ENCODE measurements at regions not wholly inside any gene's neighbourhood (a gene's known extent, or its start where the extent isn't known, plus 50 kb on each side); places are given as distances from the start of the nearest gene placed in this dataset.
A peak's percentile ranks its signal among the peaks of the same experiment; 100 is the strongest.

DNA sequence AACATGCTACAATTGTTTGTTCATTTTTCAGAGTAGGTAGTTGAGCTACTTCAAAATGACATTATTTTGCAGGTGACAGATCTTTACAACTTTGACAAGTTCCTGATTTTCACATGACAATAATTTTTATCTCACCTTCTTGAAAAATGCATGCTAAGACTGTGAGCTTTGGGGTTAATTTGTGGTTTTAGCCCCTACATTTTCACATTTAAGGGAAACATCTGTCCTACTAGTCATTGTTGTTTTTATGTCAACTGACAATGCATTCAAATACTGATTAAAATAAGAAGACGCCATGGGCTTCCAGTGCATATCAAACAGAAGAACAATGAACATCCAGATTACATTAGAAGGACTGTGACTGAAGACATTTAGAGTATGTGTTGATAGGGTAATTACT lies 1470.8 kb upstream of the TENM4 start:
- no peak overlapping the region for H3K27ac ChIP-seq (ENCODE audit: low read depth in 1 of 3, low read length in 2 of 3)
- no peak for DNase-seq
- H3K36me3 ChIP-seq (ENCODE audit: control insufficient read depth in 3 of 3, insufficient read depth in 2 of 3, low read depth in 1 of 3, low read length in 3 of 3) = no peaks in the 10 kb centered on the region
- 57 to 80% (median 77%) methylated on average over 1 of the region's 1 CpG for WGBS, 3 donors
- FAIRE-seq = no peak
- H3K9me3 ChIP-seq (ENCODE audit: control insufficient read depth in 2 of 2, insufficient read depth in 1 of 2, low read depth in 1 of 2, low read length in 1 of 2) = no peaks in the 10 kb centered on the region
- no peak overlapping the region for H3K4me3 ChIP-seq (ENCODE audit: low read depth in 1 of 3, low read length in 3 of 3)
- no peaks in the 10 kb centered on the region for H3K4me1 ChIP-seq (ENCODE audit: control insufficient read depth in 3 of 3, insufficient read depth in 2 of 3, low read depth in 1 of 3, low read length in 2 of 3)
- no peaks in the 10 kb centered on the region for H3K27me3 ChIP-seq (ENCODE audit: control insufficient read depth in 3 of 3, insufficient read depth in 3 of 3, low read length in 3 of 3)

DNA sequence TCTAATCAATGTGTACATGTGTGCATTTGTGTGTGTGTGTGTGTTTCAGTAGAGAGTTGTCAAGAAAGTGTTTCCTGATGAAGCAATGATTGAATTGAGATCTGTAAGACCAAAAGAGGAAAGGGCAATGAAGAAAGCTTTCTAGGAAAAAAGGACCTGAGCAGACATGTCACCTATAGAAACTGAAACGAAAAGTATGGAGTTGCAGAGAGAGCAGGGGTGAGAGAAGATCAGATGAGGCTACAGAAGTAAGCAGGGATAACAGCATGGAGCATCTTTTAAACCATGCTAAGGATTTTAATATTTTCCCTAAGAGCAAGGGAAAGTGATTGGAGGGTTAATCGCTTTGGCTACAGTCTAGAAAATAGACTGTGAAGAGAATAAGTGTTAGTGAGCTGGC lies 1459.4 kb upstream of the TENM4 start:
- peaks cover 0 to 12% of the 10 kb centered on the region in 2 donors for H3K9me3 ChIP-seq (ENCODE audit: control insufficient read depth in 2 of 2, insufficient read depth in 1 of 2, low read depth in 1 of 2, low read length in 1 of 2)
- no peaks in the 10 kb centered on the region for H3K4me1 ChIP-seq (ENCODE audit: control insufficient read depth in 3 of 3, insufficient read depth in 2 of 3, low read depth in 1 of 3, low read length in 2 of 3)
- H3K27me3 ChIP-seq (ENCODE audit: control insufficient read depth in 3 of 3, insufficient read depth in 3 of 3, low read length in 3 of 3) = no peaks in the 10 kb centered on the region
- 55 to 62% (median 55%) methylated on average over 2 of the region's 2 CpGs for whole genome bisulfite sequencing, 3 donors
- no peak overlapping the region for H3K4me3 ChIP-seq (ENCODE audit: low read depth in 1 of 3, low read length in 3 of 3)
- no peak for FAIRE-seq
- DNase-seq = peak; percentile 5 to 20
- no peaks in the 10 kb centered on the region for H3K36me3 ChIP-seq (ENCODE audit: control insufficient read depth in 3 of 3, insufficient read depth in 2 of 3, low read depth in 1 of 3, low read length in 3 of 3)
- H3K27ac ChIP-seq (ENCODE audit: low read depth in 1 of 3, low read length in 2 of 3) = no peak overlapping the region

DNA sequence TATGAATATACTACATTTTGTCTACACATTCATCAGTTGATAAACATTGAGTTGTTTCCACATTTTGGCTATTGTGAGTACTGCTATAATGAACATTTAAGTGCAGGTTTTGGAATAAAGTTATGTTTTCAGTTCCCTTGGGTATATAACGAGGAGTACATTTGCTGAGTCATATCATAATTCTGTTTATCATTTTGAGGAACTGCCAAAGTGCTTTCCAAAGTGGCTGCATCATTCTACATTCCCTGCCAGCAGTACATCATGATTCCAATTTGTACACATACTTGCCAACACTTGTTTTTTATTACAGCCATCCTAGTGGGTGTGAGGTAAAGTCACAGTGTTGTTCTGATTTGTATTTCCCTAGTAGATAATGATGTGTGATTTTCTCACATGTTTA lies 1458.6 kb upstream of the TENM4 start:
- FAIRE-seq = no peak

DNA sequence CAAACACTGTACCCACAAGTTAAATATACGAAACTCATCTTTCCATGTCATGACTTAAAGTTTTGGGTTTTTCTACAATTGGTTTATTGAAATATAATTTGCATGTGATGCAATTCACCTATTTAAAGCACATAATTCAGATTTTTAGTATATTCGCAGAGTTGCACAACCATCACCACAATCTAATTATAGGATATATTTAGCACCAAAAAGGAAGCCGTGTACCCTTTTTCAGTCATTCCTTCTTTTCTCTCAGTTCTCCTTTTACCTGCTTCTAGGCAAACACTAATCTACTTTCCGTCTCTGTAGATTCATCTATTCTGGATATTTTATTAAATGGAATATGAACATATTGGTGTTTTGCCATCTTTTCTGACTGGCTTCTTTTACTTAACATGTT lies 1458.1 kb upstream of the TENM4 start:
- DNase-seq = no peak
- Histone ChIP-seq H3K4me3 (ENCODE audit: low read depth in 1 of 3, low read length in 3 of 3) (no peak overlapping the region), H3K27ac (ENCODE audit: low read depth in 1 of 3, low read length in 2 of 3) (no peak overlapping the region), H3K36me3 (ENCODE audit: control insufficient read depth in 3 of 3, insufficient read depth in 2 of 3, low read depth in 1 of 3, low read length in 3 of 3) (no peaks in the 10 kb centered on the region), H3K9me3 (ENCODE audit: control insufficient read depth in 2 of 2, insufficient read depth in 1 of 2, low read depth in 1 of 2, low read length in 1 of 2) (peaks cover 0 to 11% of the 10 kb centered on the region in 2 donors), H3K27me3 (ENCODE audit: control insufficient read depth in 3 of 3, insufficient read depth in 3 of 3, low read length in 3 of 3) (no peaks in the 10 kb centered on the region), H3K4me1 (ENCODE audit: control insufficient read depth in 3 of 3, insufficient read depth in 2 of 3, low read depth in 1 of 3, low read length in 2 of 3) (no peaks in the 10 kb centered on the region)
- no peak for FAIRE-seq
- 67 to 79% (median 68%) methylated on average over 4 of the region's 4 CpGs for WGBS, 3 donors

More for the DNA sequence above, 1458.6 kb upstream of the TENM4 start:
- Histone ChIP-seq H3K4me3 (ENCODE audit: low read depth in 1 of 3, low read length in 3 of 3) (no peak overlapping the region), H3K27ac (ENCODE audit: low read depth in 1 of 3, low read length in 2 of 3) (no peak overlapping the region), H3K27me3 (ENCODE audit: control insufficient read depth in 3 of 3, insufficient read depth in 3 of 3, low read length in 3 of 3) (no peaks in the 10 kb centered on the region), H3K4me1 (ENCODE audit: control insufficient read depth in 3 of 3, insufficient read depth in 2 of 3, low read depth in 1 of 3, low read length in 2 of 3) (no peaks in the 10 kb centered on the region), H3K9me3 (ENCODE audit: control insufficient read depth in 2 of 2, insufficient read depth in 1 of 2, low read depth in 1 of 2, low read length in 1 of 2) (peaks cover 0 to 12% of the 10 kb centered on the region in 2 donors), H3K36me3 (ENCODE audit: control insufficient read depth in 3 of 3, insufficient read depth in 2 of 3, low read depth in 1 of 3, low read length in 3 of 3) (no peaks in the 10 kb centered on the region)
- 9 to 20% (median 16%) methylated on average over 1 of the region's 1 CpG for WGBS, 3 donors
- DNase-seq = no peak

DNA sequence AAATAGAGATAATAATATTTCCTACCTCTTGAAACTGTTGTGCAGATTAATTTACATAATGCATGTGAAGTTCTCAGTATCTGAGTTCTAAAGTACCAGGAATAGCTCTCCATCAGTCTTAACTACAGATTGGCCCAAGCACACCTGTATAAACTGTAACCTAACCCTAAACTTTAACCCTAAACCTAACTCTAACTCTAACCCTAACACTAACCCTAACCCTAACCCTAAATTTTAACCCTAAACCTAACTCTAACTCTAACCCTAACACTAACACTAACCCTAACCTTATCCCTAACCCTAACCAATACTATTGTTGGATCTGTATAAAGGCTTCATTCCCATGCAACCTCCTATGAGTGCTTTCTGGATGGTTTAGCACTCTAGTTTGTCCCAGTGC lies 1445.9 kb upstream of the TENM4 start:
- H3K9me3 ChIP-seq (ENCODE audit: control insufficient read depth in 2 of 2, insufficient read depth in 1 of 2, low read depth in 1 of 2, low read length in 1 of 2) = no peaks in the 10 kb centered on the region
- DNase-seq (no peak), FAIRE-seq (no peak)
- H3K4me3 ChIP-seq (ENCODE audit: low read depth in 1 of 3, low read length in 3 of 3) = no peak overlapping the region
- H3K4me1 ChIP-seq (ENCODE audit: control insufficient read depth in 3 of 3, insufficient read depth in 2 of 3, low read depth in 1 of 3, low read length in 2 of 3) = no peaks in the 10 kb centered on the region
- H3K27ac ChIP-seq (ENCODE audit: low read depth in 1 of 3, low read length in 2 of 3) = no peak overlapping the region
- no peaks in the 10 kb centered on the region for H3K27me3 ChIP-seq (ENCODE audit: control insufficient read depth in 3 of 3, insufficient read depth in 3 of 3, low read length in 3 of 3)
- no peaks in the 10 kb centered on the region for H3K36me3 ChIP-seq (ENCODE audit: control insufficient read depth in 3 of 3, insufficient read depth in 2 of 3, low read depth in 1 of 3, low read length in 3 of 3)

DNA sequence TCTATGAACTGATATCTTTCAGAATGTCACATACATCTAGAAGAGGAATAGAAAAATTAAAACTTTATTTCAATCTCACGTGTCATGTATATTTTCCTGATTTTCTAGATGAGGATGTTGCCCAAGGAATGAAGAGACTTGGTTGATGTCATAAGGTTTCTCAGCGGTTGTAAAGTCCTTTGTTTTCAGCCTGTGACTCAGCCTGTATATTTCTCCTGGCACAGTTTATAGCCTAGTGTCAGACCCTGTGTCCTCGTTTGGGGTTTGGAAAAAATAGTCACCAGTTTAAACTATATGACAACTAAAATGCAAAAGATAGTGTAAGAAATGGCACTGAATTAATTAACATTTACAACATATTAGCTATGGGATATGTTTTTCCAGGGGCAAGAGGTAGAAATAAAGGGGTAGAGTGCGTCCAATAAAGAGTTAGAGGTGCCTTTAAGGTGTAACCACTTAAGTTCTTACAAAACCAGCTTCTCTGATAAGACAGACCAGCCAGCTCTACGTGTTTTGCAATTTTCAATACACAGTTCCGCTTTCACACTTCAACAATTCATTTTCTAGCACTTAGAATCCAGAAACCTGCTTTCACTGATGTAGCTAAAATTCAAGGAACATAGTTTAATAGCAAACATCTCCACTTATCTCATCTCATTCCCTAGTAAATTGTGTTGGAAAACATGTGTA lies 1432.6 kb upstream of the TENM4 start:
- DNase-seq (peak in 1 of 2 donors; percentile 36), FAIRE-seq (no peak)
- 35 to 60% (median 39%) methylated on average over 6 of the region's 6 CpGs for WGBS, 3 donors

DNA sequence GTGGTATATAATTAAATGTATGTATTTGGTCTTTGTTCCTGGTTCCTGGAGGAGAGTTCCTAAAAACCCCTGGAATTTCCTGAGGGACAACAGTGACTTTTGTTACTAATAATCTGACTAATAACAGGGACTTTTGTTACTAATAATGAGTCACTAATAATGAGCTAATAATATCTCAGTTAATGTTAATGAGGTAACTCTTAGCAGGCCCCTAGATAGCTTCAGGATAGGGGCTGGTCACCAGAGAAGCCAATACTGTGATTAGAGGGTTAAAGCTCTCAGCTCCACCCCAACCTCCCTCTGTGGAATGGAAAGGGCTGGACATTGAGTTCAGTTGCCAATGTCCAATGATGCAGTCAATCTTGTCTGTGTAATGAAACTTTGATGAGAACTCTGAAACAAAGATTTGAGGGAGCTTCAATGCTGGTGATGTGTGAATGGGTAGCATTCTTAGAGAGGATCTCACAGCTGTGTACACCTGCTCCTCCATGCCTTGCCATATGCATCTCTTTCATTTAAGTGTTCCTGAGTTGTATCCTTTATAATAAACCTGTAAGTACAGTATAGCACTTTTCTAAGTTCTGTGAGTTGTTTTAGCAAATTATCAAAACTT lies 1431.4 kb upstream of the TENM4 start:
- DNase-seq = no peak
- H3K27me3 ChIP-seq (ENCODE audit: control insufficient read depth in 3 of 3, insufficient read depth in 3 of 3, low read length in 3 of 3) = no peaks in the 10 kb centered on the region
- no peak overlapping the region for H3K27ac ChIP-seq (ENCODE audit: low read depth in 1 of 3, low read length in 2 of 3)
- H3K36me3 ChIP-seq (ENCODE audit: control insufficient read depth in 3 of 3, insufficient read depth in 2 of 3, low read depth in 1 of 3, low read length in 3 of 3) = no peaks in the 10 kb centered on the region
- H3K4me3 ChIP-seq (ENCODE audit: low read depth in 1 of 3, low read length in 3 of 3) = no peak overlapping the region
- H3K4me1 ChIP-seq (ENCODE audit: control insufficient read depth in 3 of 3, insufficient read depth in 2 of 3, low read depth in 1 of 3, low read length in 2 of 3) = no peaks in the 10 kb centered on the region
- no peaks in the 10 kb centered on the region for H3K9me3 ChIP-seq (ENCODE audit: control insufficient read depth in 2 of 2, insufficient read depth in 1 of 2, low read depth in 1 of 2, low read length in 1 of 2)
- FAIRE-seq = no peak

More for the DNA sequence above, 1432.6 kb upstream of the TENM4 start:
- Histone ChIP-seq H3K4me3 (ENCODE audit: low read depth in 1 of 3, low read length in 3 of 3) (no peak overlapping the region), H3K36me3 (ENCODE audit: control insufficient read depth in 3 of 3, insufficient read depth in 2 of 3, low read depth in 1 of 3, low read length in 3 of 3) (no peaks in the 10 kb centered on the region), H3K27me3 (ENCODE audit: control insufficient read depth in 3 of 3, insufficient read depth in 3 of 3, low read length in 3 of 3) (no peaks in the 10 kb centered on the region), H3K9me3 (ENCODE audit: control insufficient read depth in 2 of 2, insufficient read depth in 1 of 2, low read depth in 1 of 2, low read length in 1 of 2) (no peaks in the 10 kb centered on the region), H3K4me1 (ENCODE audit: control insufficient read depth in 3 of 3, insufficient read depth in 2 of 3, low read depth in 1 of 3, low read length in 2 of 3) (no peaks in the 10 kb centered on the region), H3K27ac (ENCODE audit: low read depth in 1 of 3, low read length in 2 of 3) (no peak overlapping the region)

DNA sequence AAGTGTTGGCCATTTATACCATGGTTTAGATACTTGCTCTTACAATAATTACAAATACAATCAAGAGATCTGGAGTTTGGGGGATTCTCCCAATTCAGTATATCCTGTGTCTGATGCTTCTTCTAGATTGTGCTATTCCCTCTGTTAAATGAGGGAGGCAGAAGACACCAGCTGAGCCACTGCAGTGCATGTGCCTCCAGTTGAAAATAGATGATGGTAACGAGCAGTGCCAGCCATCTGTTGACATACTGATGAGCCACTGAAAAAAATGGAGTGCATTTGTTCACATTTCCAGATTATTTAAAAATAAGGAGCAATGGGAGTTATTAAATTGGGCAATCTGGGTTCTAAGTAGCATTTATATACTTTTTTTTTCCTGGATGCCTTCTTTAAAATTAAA lies 1428.0 kb upstream of the TENM4 start:
- Histone ChIP-seq H3K9me3 (ENCODE audit: control insufficient read depth in 2 of 2, insufficient read depth in 1 of 2, low read depth in 1 of 2, low read length in 1 of 2) (no peaks in the 10 kb centered on the region), H3K36me3 (ENCODE audit: control insufficient read depth in 3 of 3, insufficient read depth in 2 of 3, low read depth in 1 of 3, low read length in 3 of 3) (no peaks in the 10 kb centered on the region), H3K27me3 (ENCODE audit: control insufficient read depth in 3 of 3, insufficient read depth in 3 of 3, low read length in 3 of 3) (no peaks in the 10 kb centered on the region), H3K4me1 (ENCODE audit: control insufficient read depth in 3 of 3, insufficient read depth in 2 of 3, low read depth in 1 of 3, low read length in 2 of 3) (no peaks in the 10 kb centered on the region), H3K27ac (ENCODE audit: low read depth in 1 of 3, low read length in 2 of 3) (no peak overlapping the region), H3K4me3 (ENCODE audit: low read depth in 1 of 3, low read length in 3 of 3) (no peak overlapping the region)
- FAIRE-seq = no peak
- WGBS, 3 donors = 64 to 76% (median 64%) methylated on average over 1 of the region's 1 CpG
- no peak for DNase-seq

DNA sequence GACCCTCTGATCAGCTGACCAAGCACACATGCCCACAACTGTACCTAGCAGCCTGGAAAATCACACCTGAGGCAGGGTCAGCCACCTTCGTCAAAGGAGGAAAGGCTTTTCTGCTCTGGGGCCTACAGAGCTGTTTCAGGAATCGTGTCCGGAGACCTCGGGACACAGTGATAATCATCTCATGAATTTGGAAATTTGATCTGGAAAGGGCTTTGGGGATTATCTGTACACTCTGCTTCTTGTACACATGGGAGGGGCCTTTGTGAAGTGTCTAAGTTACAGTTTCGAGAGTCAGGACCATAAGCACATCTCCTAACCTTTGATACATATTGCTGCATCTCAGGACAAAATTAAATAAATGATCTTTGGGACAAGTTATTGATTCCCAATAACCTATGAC lies 1421.2 kb upstream of the TENM4 start:
- DNase-seq (no peak), FAIRE-seq (no peak)
- no peaks in the 10 kb centered on the region for H3K27me3 ChIP-seq (ENCODE audit: control insufficient read depth in 3 of 3, insufficient read depth in 3 of 3, low read length in 3 of 3)
- no peak overlapping the region for H3K4me3 ChIP-seq (ENCODE audit: low read depth in 1 of 3, low read length in 3 of 3)
- 82 to 93% (median 83%) methylated on average over 5 of the region's 5 CpGs for WGBS, 3 donors
- H3K9me3 ChIP-seq (ENCODE audit: control insufficient read depth in 2 of 2, insufficient read depth in 1 of 2, low read depth in 1 of 2, low read length in 1 of 2) = no peaks in the 10 kb centered on the region
- no peaks in the 10 kb centered on the region for H3K36me3 ChIP-seq (ENCODE audit: control insufficient read depth in 3 of 3, insufficient read depth in 2 of 3, low read depth in 1 of 3, low read length in 3 of 3)
- H3K27ac ChIP-seq (ENCODE audit: low read depth in 1 of 3, low read length in 2 of 3) = no peak overlapping the region
- no peaks in the 10 kb centered on the region for H3K4me1 ChIP-seq (ENCODE audit: control insufficient read depth in 3 of 3, insufficient read depth in 2 of 3, low read depth in 1 of 3, low read length in 2 of 3)

Measured in small intestine (tissue), 7 donors.